ENCODE measurements at regions not wholly inside any gene's neighbourhood (a gene's known extent, or its start where the extent isn't known, plus 50 kb on each side); places are given as distances from the start of the nearest gene placed in this dataset.

DNA sequence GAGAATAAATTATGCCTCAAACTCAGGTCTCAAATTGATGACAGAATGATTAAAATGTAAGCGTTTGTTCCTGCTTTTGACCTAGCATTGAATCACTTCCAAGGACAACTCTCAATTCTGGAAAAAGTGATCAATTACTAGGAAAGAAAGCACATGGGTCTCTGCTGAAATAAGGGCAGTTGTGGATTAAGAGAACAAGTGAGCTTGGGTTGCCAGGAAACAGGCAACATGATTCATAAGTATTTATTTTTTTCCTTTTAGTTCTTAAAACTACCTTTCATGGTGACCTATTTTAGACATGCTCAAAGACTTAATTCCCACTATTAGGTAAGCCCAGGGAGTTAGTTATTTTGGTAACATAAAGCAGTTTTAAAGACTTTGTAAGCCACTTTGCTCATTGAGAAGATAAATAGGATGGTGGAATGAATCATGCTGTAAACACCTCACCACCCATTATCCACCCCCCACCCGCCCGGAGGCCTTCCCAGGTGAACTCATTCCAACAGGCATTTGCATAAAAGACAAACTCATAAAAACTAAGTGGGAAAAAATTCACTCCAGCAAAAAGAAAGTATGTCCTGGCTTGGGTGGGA, 728.3 kb downstream of the SORCS1 start:
- Mint-ChIP-seq H3K27me3 (no peaks in the 10 kb centered on the region), H3K9me3 (no peaks in the 10 kb centered on the region), H3K4me3 (no peak overlapping the region), H3K27ac (no peak overlapping the region), H3K4me1 (no peaks in the 10 kb centered on the region), H3K36me3 (no peaks in the 10 kb centered on the region)
- no peak for DNase-seq

DNA sequence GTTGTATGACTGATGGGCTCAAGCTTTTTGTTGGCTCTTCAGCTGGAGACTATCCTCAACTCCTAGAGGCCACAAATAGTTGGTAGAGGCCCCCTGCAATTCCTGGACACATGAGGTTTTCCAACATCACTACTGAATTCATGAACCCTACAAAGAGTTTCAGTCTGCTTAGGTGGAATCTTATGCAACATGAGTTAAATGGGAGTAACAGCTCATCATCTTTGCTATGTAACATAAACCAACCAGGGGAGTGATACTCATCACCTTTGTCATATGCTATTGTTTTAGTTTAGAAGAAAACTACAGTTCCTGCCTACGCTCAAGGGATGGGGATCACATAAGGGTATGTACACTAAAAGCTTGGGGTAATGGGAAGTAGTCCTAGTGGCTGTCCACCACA, 729.4 kb downstream of the SORCS1 start:
- H3K9me3 Mint-ChIP-seq, result no peaks in the 10 kb centered on the region
- H3K27me3 Mint-ChIP-seq, result no peaks in the 10 kb centered on the region
- H3K4me3 Mint-ChIP-seq, result no peak overlapping the region
- H3K4me1 Mint-ChIP-seq, result no peaks in the 10 kb centered on the region
- no peaks in the 10 kb centered on the region for H3K36me3 Mint-ChIP-seq
- H3K27ac Mint-ChIP-seq, result no peak overlapping the region
- DNase-seq, result no peak

DNA sequence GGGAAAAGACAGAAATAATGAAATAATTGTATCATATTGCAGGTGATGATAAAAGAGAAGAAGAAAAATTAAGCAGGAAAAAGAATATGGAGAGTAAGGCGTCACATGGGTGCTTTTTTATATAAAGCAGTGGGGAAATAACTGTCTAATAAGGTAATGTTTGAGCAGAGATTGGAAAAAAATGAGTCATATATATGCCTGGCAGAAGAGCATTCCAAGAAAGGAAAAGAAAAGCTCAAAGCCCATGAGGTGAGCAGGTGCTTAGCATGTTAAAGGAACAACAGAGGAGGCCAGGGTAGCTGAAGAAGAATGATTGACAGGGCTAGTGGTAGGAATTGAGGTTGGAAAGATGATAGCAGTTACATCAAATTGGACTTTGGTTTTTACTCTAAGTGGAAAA, 739.5 kb downstream of the SORCS1 start:
- DNase-seq, result no peak
- H3K9me3 Mint-ChIP-seq, result peaks cover 10% of the 10 kb centered on the region
- no peak overlapping the region for H3K4me3 Mint-ChIP-seq
- no peaks in the 10 kb centered on the region for H3K36me3 Mint-ChIP-seq
- no peaks in the 10 kb centered on the region for H3K4me1 Mint-ChIP-seq
- no peak overlapping the region for H3K27ac Mint-ChIP-seq
- H3K27me3 Mint-ChIP-seq, result no peaks in the 10 kb centered on the region

DNA sequence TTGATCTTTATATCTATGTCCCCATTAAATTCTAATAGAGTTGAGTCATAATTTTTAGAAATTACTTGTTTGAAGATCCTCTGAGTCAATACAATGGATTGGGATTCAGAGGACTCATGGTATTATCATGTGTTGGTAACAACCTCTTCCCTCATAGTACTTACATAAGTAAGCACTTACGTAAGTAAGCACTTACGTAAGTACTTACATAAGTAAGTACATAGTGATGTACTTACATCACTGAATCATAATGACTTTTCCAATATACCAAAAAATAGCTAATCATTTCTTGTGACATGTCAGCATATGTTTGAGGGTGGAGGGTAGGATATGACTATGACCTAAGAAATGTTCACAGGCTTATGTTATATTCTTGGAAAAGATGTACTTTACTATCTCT, 740.5 kb downstream of the SORCS1 start:
- Mint-ChIP-seq H3K9me3 (peaks cover 7% of the 10 kb centered on the region), H3K4me3 (no peak overlapping the region), H3K4me1 (no peaks in the 10 kb centered on the region), H3K27me3 (no peaks in the 10 kb centered on the region), H3K27ac (no peak overlapping the region), H3K36me3 (no peaks in the 10 kb centered on the region)
- no peak for DNase-seq

DNA sequence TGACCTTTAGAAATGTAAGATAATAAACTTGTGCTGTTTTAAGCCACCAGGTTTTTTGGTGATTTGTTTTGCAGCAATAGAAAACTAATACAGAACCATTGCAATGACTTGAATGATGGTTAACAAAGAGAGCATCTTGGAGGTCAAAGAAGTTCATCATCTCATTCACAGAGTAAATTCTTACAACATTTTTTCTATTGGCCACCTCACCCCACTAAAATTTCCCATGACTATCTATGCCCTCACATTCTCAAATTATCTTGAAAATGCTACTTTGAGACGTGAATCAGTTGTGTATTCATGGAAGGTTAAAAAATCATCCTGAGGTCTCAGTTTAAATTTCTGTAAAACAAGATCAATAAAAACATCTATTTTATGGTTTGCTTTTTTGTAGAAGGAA, 754.2 kb downstream of the SORCS1 start:
- Mint-ChIP-seq H3K4me1 (no peaks in the 10 kb centered on the region), H3K36me3 (no peaks in the 10 kb centered on the region), H3K27me3 (no peaks in the 10 kb centered on the region)

DNA sequence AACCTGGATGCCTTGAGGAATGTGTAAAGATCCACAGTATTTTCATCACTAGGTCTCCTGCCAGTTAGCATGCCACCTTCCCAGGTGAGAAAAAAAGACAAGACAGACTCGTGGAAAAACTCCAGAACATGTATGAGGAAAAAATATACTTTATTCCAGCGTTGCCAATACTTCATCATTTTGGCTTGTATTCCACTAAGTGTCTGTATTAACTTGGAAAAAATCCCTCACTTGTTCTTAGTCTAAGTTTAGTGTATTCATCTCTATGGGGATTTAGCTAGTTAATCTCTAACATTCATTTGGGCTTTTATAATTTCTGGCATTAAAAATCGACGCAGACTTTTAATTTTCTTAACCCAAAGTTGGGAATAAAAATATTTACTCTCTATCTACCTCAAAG, 759.4 kb downstream of the SORCS1 start:
- Mint-ChIP-seq H3K27ac (no peak overlapping the region), H3K27me3 (no peaks in the 10 kb centered on the region), H3K36me3 (no peaks in the 10 kb centered on the region), H3K4me1 (no peaks in the 10 kb centered on the region), H3K9me3 (peaks cover 3% of the 10 kb centered on the region), H3K4me3 (no peak overlapping the region)
- no peak for DNase-seq

More for the DNA sequence above, 754.2 kb downstream of the SORCS1 start:
- Mint-ChIP-seq H3K27ac (no peak overlapping the region), H3K4me3 (no peak overlapping the region), H3K9me3 (no peaks in the 10 kb centered on the region)
- no peak for DNase-seq

DNA sequence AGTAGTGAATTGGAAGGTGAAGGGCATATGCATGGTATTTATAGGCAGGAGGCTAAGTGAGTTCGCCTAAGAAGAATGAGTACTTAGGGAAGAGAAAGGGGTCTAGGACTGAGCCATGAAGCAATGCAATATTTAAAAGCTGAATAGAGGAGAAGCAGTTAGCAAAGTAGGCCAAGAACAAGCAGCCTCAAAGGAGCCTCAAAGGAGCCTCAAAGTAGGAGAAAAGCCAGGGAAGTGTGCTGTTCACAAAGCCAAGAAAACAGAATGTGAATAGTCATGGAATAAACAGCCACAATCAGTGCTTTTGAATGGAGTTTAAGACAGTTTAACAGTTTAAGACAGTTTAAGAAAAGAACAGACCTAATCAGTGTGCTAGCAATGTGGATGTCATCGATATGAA, 762.0 kb downstream of the SORCS1 start:
- Mint-ChIP-seq H3K4me1 (no peaks in the 10 kb centered on the region), H3K4me3 (no peak overlapping the region), H3K27me3 (no peaks in the 10 kb centered on the region), H3K9me3 (peaks cover 4% of the 10 kb centered on the region), H3K27ac (no peak overlapping the region), H3K36me3 (no peaks in the 10 kb centered on the region)
- DNase-seq, result no peak

DNA sequence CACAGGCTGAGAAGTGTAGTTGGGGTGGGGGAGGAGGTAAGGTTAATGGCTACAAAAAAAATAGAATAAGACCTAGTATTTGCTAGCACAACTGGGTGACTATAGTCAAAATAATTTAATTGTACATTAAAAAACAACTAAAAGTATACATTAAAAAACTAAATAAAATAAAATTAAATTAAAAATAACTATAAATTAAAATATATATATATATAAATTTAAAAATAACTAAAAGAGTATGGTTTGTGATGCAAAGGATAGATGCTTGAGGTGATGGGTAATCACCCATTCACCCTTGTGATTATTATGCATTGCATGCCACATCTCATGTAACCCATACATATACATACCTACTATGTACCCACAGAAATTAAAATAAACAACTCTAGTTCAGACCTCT, 762.5 kb downstream of the SORCS1 start:
- peaks cover 4% of the 10 kb centered on the region for H3K9me3 Mint-ChIP-seq
- no peak for DNase-seq
- no peaks in the 10 kb centered on the region for H3K4me1 Mint-ChIP-seq
- no peaks in the 10 kb centered on the region for H3K36me3 Mint-ChIP-seq
- no peaks in the 10 kb centered on the region for H3K27me3 Mint-ChIP-seq
- no peak overlapping the region for H3K27ac Mint-ChIP-seq
- no peak overlapping the region for H3K4me3 Mint-ChIP-seq

DNA sequence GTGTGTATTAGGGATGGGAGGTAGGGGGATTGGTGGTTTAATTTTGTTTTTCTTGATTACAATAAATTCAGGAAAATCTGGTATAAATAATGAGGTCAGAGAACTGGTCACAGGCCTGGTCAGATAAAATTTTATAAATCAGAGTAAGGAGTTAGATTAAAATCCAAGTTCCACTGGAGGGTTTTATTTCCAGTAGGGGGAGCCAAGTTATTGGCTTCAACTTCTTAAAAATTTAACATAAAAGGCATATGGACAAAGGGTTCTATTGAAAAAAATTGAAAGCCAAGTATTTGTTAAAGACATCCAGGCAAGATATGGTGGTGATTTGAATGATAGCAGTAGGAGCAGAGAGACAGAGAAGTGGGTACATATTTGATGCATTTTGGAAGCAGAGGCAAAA, 763.3 kb downstream of the SORCS1 start:
- peaks cover 4% of the 10 kb centered on the region for H3K9me3 Mint-ChIP-seq
- H3K4me3 Mint-ChIP-seq, result no peak overlapping the region
- no peak overlapping the region for H3K27ac Mint-ChIP-seq
- H3K4me1 Mint-ChIP-seq, result no peaks in the 10 kb centered on the region
- no peaks in the 10 kb centered on the region for H3K36me3 Mint-ChIP-seq
- no peak for DNase-seq
- H3K27me3 Mint-ChIP-seq, result no peaks in the 10 kb centered on the region

DNA sequence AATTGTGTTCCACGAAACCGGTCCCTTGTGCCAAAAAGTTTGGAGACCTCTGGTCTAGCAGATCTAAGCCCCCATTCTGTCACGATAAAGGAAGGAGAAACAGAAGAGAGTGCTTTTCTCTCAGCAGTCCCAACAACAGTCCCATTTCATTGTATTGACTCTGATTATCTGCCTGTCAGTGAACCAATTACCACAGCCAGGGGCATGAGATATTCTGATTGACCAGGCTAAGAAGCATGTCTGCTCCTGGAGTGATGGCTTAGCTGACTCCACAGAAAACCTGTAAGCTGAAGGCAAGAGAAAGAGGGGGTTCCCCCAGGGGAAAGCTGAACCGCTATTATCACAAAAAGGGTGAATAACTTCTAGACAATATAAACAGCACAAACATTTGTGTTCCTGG, 765.4 kb downstream of the SORCS1 start:
- DNase-seq, result no peak
- no peak overlapping the region for H3K4me3 Mint-ChIP-seq
- no peaks in the 10 kb centered on the region for H3K4me1 Mint-ChIP-seq
- no peak overlapping the region for H3K27ac Mint-ChIP-seq
- H3K36me3 Mint-ChIP-seq, result no peaks in the 10 kb centered on the region
- no peaks in the 10 kb centered on the region for H3K27me3 Mint-ChIP-seq
- H3K9me3 Mint-ChIP-seq, result peaks cover 4% of the 10 kb centered on the region

DNA sequence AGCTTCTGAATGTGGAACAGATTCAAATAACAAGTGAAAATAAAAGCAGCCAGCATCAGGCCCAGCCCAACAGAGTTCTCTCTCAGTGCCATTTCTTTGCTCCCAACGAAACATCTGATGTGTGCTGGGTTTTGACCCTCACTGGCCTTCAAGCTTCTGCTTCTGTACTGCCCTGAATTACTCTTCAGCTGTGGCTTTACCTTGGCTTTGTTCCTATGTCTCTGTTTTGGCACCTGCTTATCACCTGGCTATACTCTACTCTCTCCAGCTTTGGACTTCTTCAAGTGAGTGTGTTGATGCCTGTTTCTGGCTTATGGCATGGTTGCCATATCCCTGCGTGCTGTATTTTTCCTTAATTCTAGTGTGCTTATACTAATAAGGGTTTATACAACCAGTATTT, 768.3 kb downstream of the SORCS1 start:
- Mint-ChIP-seq H3K27ac (no peak overlapping the region), H3K9me3 (peaks cover 4% of the 10 kb centered on the region), H3K4me3 (no peak overlapping the region), H3K27me3 (no peaks in the 10 kb centered on the region), H3K36me3 (no peaks in the 10 kb centered on the region), H3K4me1 (no peaks in the 10 kb centered on the region)
- no peak for DNase-seq

DNA sequence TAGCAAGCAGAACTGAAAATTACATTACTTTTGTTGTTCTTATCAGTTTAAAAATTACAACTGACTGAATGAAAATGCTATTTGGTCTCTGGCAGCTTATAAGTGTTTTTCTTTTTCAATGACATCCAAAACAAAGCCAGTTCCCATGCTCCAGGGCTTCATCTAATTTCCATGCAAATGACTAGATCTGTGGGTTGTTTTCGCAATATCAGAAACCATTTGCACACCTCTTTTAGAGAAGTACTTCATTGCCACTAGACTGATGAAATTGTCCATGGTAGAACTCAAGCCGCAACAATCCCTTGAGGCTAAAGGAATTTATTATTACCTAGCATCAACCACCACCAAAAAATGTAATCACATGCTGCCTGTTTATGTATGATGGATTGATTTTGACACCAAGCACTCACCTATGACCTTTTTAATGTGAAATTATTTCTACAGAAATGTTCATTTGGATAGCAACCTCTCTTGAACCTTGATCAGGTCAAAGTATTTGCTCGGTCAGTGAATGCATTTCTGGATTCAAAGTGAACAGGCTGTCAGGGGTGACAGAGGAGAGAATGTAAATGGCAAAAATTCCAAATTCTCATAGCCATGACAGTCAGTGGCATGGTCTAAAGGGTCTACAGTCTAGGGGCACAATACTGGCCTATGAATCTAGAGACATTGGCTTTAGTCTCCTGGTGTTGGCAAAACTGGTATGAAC, 769.3 kb downstream of the SORCS1 start:
- Mint-ChIP-seq H3K4me3 (no peak overlapping the region), H3K27me3 (no peaks in the 10 kb centered on the region), H3K9me3 (peaks cover 1% of the 10 kb centered on the region), H3K27ac (no peak overlapping the region), H3K36me3 (no peaks in the 10 kb centered on the region), H3K4me1 (no peaks in the 10 kb centered on the region)
- DNase-seq, result no peak

DNA sequence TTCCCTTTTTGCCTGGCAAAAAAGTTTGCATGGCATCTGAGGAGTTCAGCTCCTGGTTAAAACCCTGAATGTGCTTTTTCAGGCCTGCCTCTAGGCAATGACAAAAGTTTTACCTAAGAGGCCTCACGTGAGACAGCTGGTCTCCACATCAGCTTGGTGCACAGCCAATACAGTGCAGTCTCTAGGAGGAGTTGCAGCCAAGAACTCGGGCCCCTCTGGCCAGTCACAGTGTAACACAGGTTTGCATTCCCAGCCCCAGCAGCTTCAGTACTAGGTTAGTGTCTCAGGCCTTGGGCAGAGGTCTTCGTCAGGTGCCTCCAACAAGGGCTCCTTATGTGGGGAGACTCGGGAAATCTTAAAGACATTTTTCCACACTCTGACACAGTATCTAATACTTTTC, 771.7 kb downstream of the SORCS1 start:
- Mint-ChIP-seq H3K4me1 (no peaks in the 10 kb centered on the region), H3K4me3 (no peak overlapping the region), H3K27ac (no peak overlapping the region), H3K9me3 (peaks cover 1% of the 10 kb centered on the region), H3K27me3 (no peaks in the 10 kb centered on the region), H3K36me3 (no peaks in the 10 kb centered on the region)
- DNase-seq, result no peak

DNA sequence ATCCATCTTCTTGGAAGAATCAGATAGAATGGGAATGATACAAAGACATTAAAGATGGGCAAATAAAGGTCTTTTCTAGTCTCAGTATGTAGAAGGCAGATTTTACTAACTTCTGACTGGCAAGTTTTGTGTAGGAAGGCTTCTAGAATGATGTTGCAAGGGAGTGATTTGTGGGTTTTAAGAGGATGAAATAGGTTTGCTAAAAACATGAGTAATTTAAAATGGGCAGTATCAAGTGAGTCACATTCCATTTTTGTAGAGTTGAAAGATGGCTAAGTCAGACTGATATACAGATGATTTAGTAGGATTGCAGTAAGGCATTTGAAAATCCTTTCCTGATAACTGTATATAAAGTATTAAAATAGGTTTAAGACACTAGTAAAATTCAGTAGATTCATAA, 777.4 kb downstream of the SORCS1 start:
- Mint-ChIP-seq H3K9me3 (peaks cover 4% of the 10 kb centered on the region), H3K27me3 (no peaks in the 10 kb centered on the region), H3K4me1 (no peaks in the 10 kb centered on the region), H3K36me3 (no peaks in the 10 kb centered on the region), H3K4me3 (no peak overlapping the region), H3K27ac (no peak overlapping the region)
- no peak for DNase-seq

DNA sequence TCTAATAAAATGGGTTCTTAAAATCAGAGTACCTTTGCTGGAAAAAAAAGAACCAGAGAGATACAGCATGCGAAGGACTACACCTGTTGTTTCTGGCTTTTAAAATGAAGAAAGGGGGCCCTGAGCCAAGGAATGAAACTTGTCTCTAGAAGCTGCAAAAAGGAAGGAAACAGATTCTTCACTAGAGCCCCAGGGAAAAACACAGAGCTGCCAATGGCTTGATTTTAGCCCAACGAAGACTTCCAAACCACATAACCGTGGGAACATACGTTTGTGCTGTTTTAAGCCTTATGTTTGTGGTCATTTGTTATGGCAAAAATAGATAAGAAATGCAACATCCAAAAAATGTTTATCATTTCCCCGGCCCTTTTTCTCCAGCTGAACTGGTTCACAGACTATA, 780.0 kb downstream of the SORCS1 start:
- Mint-ChIP-seq H3K4me1 (no peaks in the 10 kb centered on the region), H3K36me3 (no peaks in the 10 kb centered on the region), H3K4me3 (no peak overlapping the region), H3K9me3 (peaks cover 3% of the 10 kb centered on the region), H3K27me3 (no peaks in the 10 kb centered on the region), H3K27ac (no peak overlapping the region)
- DNase-seq, result no peak

DNA sequence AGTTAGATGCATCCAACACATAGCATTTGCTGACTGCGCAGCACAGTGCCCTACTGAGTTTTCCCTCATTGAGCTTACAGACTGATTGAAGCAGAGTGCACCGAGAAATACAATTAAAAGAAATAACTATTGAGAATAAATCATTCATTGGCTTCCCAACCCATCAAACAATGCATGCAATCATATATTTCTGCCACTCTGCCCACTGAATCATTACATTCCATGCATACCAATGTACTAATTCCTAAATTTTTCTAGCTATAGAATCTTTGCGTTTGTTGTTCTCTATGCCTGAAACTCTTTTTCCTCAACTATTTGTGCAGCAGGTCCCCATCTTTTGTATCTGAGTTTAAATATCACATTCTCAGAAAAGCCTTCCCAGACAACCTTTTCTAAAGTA, 783.8 kb downstream of the SORCS1 start:
- H3K36me3 Mint-ChIP-seq, result no peaks in the 10 kb centered on the region
- no peaks in the 10 kb centered on the region for H3K27me3 Mint-ChIP-seq
- peaks cover 8% of the 10 kb centered on the region for H3K9me3 Mint-ChIP-seq
- H3K27ac Mint-ChIP-seq, result no peak overlapping the region
- no peak overlapping the region for H3K4me3 Mint-ChIP-seq
- DNase-seq, result no peak
- H3K4me1 Mint-ChIP-seq, result no peaks in the 10 kb centered on the region
